Epithelial cell of proximal tubule (primary cell): ENCODE measurements at regions not wholly inside any gene's neighbourhood (a gene's known extent, or its start where the extent isn't known, plus 50 kb on each side); places are given as distances from the start of the nearest gene placed in this dataset.
A peak's percentile ranks its signal among the peaks of the same experiment; 100 is the strongest.
"Not testable (repeated sequence)": the region's sequence is repeated elsewhere in the genome, so short reads cannot be mapped to it uniquely, and the experiment has no call there.

Source experiments
- DNase-seq: peaks from one replicate; pipeline ENCODE4 v3.0.0-alpha.2; 2011; ENCODE audit warnings: low read depth
- H3K4me3 ChIP-seq: 2 replicates; pipeline ENCODE4 v1.5.1; 2011; ENCODE audit warnings: low read depth, mild to moderate bottlenecking, low read length
- CTCF ChIP-seq: conservative IDR thresholded peaks from 2 replicates; pipeline ENCODE4 v1.5.1; 2012; ENCODE audit warnings: low read depth, mild to moderate bottlenecking, low read length

- peak; percentile 45 for TF ChIP-seq CTCF
- no peak overlapping the region for H3K4me3 ChIP-seq
- no peak for DNase-seq
Measured at GRCh38 chr6:137975188-137975940, 108.3 kb downstream of the TNFAIP3 start.

- TF ChIP-seq CTCF, result no peak
- no peak for DNase-seq
- no peak overlapping the region for H3K4me3 ChIP-seq
Measured at GRCh38 chr6:137976430-137976829, 109.4 kb downstream of the TNFAIP3 start.

GRCh38 chr6:137977206-137977605 lies 110.1 kb downstream of the TNFAIP3 start:
- no peak overlapping the region for H3K4me3 ChIP-seq
- no peak for DNase-seq
- no peak for TF ChIP-seq CTCF

GRCh38 chr6:137977814-137978213 lies 110.8 kb downstream of the TNFAIP3 start:
- TF ChIP-seq CTCF, result no peak
- DNase-seq, result no peak
- H3K4me3 ChIP-seq, result no peak overlapping the region

- no peak for DNase-seq
- TF ChIP-seq CTCF, result no peak
- no peak overlapping the region for H3K4me3 ChIP-seq
Measured at GRCh38 chr6:137978252-137978896, 111.3 kb downstream of the TNFAIP3 start.

- not testable (repeated sequence) for H3K4me3 ChIP-seq, DNase-seq
Measured at GRCh38 chr6:137979263-137979662, 112.2 kb downstream of the TNFAIP3 start.

GRCh38 chr6:137980777-137981176 lies 113.7 kb downstream of the TNFAIP3 start:
- TF ChIP-seq CTCF, result no peak
- no peak for DNase-seq
- no peak overlapping the region for H3K4me3 ChIP-seq
